GM23248 (cell line): ENCODE measurements at regions not wholly inside any gene's neighbourhood (a gene's known extent, or its start where the extent isn't known, plus 50 kb on each side); places are given as distances from the start of the nearest gene placed in this dataset.

Experiments used
- EZH2 ChIP-seq: fragments of 200-600 bp; sonication (generic); IDR thresholded peaks from 2 replicates; pipeline ENCODE4 v1.6.1; 2018; ENCODE audit warnings: antibody characterized with exemption, mild to moderate bottlenecking; ENCODE audit not compliant: insufficient read depth, poor library complexity, severe bottlenecking
- EZH2phosphoT487 ChIP-seq: fragments of 200-600 bp; sonication (generic); IDR thresholded peaks from 2 replicates; pipeline ENCODE4 v1.6.1; 2018; ENCODE audit warnings: antibody characterized with exemption, moderate library complexity, mild to moderate bottlenecking, low read depth; ENCODE audit not compliant: insufficient read depth

GRCh38 chr7:19944363-19945120 is 171.1 kb upstream of the TMEM196 start:
- no peak for TF ChIP-seq EZH2phosphoT487
- no peak for TF ChIP-seq EZH2
